BJ (cell line): ENCODE measurements at regions not wholly inside any gene's neighbourhood (a gene's known extent, or its start where the extent isn't known, plus 50 kb on each side); places are given as distances from the start of the nearest gene placed in this dataset.

Experiments used
- CTCF ChIA-PET: fragments of 350-600 bp; formaldehyde crosslinking; extraction: SDS; loops from one replicate; lab custom pipeline; 2021; ENCODE audit warnings: antibody characterized with exemption, inconsistent platforms; lab: Yijun Ruan, JAX
- POLR2A ChIA-PET: fragments of 300-600 bp; sonication (Branson Sonifier 250); formaldehyde crosslinking; extraction: SDS; loops from one replicate; lab custom pipeline; 2021; ENCODE audit warnings: antibody characterized with exemption; lab: Charles Lee
- DNase-seq: peaks from one replicate; pipeline ENCODE4 v3.0.0-alpha.2; 2011; ENCODE audit warnings: low read depth
- H3K27me3 ChIP-seq: 2 replicates; pipeline ENCODE4 v1.6.0; 2011; ENCODE audit warnings: low read length; ENCODE audit not compliant: control insufficient read depth, insufficient read depth
- H3K36me3 ChIP-seq: 2 replicates; pipeline ENCODE4 v1.5.1; 2011; ENCODE audit warnings: low read length; ENCODE audit not compliant: control insufficient read depth, insufficient read depth
- H3K4me3 ChIP-seq: 2 replicates; pipeline ENCODE4 v1.5.1; 2011; ENCODE audit warnings: low read depth, mild to moderate bottlenecking, control low read depth, low read length
- TF ChIP-seq, protein P1 (sequence below): IDR thresholded peaks from 2 replicates; pipeline ENCODE4 v1.5.1; 2011; ENCODE audit warnings: low read depth, mild to moderate bottlenecking, control low read depth, inconsistent platforms, low read length, moderate library complexity; ENCODE audit not compliant: insufficient read depth

GRCh38 chrX:16222151-16222550 is 54.9 kb downstream of the MAGEB17 start:
- ChIA-PET CTCF (no interaction called here), POLR2A (no interaction called here)
- Histone ChIP-seq H3K27me3 (no peaks in the 10 kb centered on the region), H3K36me3 (no peaks in the 10 kb centered on the region), H3K4me3 (no peak overlapping the region)
- peak; percentile 17 for DNase-seq
- TF ChIP-seq, protein P1, sequence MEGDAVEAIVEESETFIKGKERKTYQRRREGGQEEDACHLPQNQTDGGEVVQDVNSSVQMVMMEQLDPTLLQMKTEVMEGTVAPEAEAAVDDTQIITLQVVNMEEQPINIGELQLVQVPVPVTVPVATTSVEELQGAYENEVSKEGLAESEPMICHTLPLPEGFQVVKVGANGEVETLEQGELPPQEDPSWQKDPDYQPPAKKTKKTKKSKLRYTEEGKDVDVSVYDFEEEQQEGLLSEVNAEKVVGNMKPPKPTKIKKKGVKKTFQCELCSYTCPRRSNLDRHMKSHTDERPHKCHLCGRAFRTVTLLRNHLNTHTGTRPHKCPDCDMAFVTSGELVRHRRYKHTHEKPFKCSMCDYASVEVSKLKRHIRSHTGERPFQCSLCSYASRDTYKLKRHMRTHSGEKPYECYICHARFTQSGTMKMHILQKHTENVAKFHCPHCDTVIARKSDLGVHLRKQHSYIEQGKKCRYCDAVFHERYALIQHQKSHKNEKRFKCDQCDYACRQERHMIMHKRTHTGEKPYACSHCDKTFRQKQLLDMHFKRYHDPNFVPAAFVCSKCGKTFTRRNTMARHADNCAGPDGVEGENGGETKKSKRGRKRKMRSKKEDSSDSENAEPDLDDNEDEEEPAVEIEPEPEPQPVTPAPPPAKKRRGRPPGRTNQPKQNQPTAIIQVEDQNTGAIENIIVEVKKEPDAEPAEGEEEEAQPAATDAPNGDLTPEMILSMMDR, result no peak

GRCh38 chrX:16223385-16223784 is 56.1 kb downstream of the MAGEB17 start:
- TF ChIP-seq, protein P1, result no peak

GRCh38 chrX:16239211-16239610 is 71.9 kb downstream of the MAGEB17 start:
- POLR2A ChIA-PET, result no interaction called here
- CTCF ChIA-PET, result interaction anchor here (1.1 kb wide), 1 partner anchor 21 kb away, joined by 3 read pairs; no protein-coding TSS in a partner anchor
- no peaks in the 10 kb centered on the region for H3K27me3 ChIP-seq
- TF ChIP-seq, protein P1, result no peak
- DNase-seq, result no peak
- H3K4me3 ChIP-seq, result no peak overlapping the region
- no peaks in the 10 kb centered on the region for H3K36me3 ChIP-seq

More at GRCh38 chrX:16223385-16223784, 56.1 kb downstream of the MAGEB17 start:
- ChIA-PET CTCF (no interaction called here), POLR2A (no interaction called here)
- Histone ChIP-seq H3K36me3 (no peaks in the 10 kb centered on the region), H3K4me3 (no peak overlapping the region), H3K27me3 (no peaks in the 10 kb centered on the region)
- DNase-seq, result no peak

- H3K4me3 ChIP-seq, result no peak overlapping the region
- no peaks in the 10 kb centered on the region for H3K36me3 ChIP-seq
- no peaks in the 10 kb centered on the region for H3K27me3 ChIP-seq
- ChIA-PET CTCF (no interaction called here), POLR2A (no interaction called here)
- no peak for DNase-seq
- TF ChIP-seq, protein P1, result no peak
Observed at GRCh38 chrX:16240231-16240905, 73.1 kb downstream of the MAGEB17 start.

DNA sequence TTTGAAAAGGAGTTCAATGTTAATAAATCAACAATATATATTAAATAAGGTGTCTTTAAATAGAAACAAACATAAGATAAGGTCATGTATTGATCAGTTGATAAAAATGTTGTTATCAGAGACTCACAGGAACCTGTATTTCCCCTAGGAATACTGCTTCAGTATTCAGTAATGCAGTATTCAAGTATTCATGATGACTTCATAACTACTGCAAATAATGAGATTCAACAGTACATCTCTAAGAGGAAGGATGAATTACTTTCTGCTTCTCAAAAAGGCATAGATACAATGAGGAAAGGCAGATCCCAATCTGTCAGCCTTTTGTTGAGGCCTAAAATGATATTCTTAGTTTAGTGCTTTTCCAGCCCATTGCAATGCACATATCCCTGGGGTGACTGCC is 73.7 kb downstream of the MAGEB17 start:
- POLR2A ChIA-PET, result no interaction called here
- TF ChIP-seq, protein P1, result no peak
- DNase-seq, result no peak
- no peaks in the 10 kb centered on the region for H3K27me3 ChIP-seq
- H3K4me3 ChIP-seq, result no peak overlapping the region
- CTCF ChIA-PET, result no interaction called here
- no peaks in the 10 kb centered on the region for H3K36me3 ChIP-seq
